ENCODE measurements at regions not wholly inside any gene's neighbourhood (a gene's known extent, or its start where the extent isn't known, plus 50 kb on each side); places are given as distances from the start of the nearest gene placed in this dataset.

- no peak for TF ChIP-seq NBN (conservative IDR thresholded peaks at IDR 0.05)
- no peak for TF ChIP-seq CREB1 (IDR thresholded peaks at IDR 0.05)
- TF ChIP-seq CREB1 (CRISPR knock-in tag; IDR thresholded peaks at IDR 0.05) = no peak
Measured at GRCh38 chr20:33923740-33924139, 70.0 kb upstream of the RALY start.
